22Rv1 (cell line): ENCODE measurements at regions not wholly inside any gene's neighbourhood (a gene's known extent, or its start where the extent isn't known, plus 50 kb on each side); places are given as distances from the start of the nearest gene placed in this dataset.
"Not testable (repeated sequence)": the region's sequence is repeated elsewhere in the genome, so short reads cannot be mapped to it uniquely, and the experiment has no call there.

Experiments
- H3K27ac ChIP-seq: fragments of 450-650 bp; 2 replicates; pipeline ENCODE4 v1.5.1; 2017
- ZFX ChIP-seq: fragments of 450-650 bp; IDR thresholded peaks from 2 replicates; pipeline ENCODE4 v1.6.1; 2017; ENCODE audit warnings: antibody characterized with exemption, borderline replicate concordance
- TF ChIP-seq, protein P1 (sequence below): fragments of 450-650 bp; IDR thresholded peaks from 2 replicates; pipeline ENCODE4 v1.5.1; 2017; ENCODE audit warnings: mild to moderate bottlenecking

DNA sequence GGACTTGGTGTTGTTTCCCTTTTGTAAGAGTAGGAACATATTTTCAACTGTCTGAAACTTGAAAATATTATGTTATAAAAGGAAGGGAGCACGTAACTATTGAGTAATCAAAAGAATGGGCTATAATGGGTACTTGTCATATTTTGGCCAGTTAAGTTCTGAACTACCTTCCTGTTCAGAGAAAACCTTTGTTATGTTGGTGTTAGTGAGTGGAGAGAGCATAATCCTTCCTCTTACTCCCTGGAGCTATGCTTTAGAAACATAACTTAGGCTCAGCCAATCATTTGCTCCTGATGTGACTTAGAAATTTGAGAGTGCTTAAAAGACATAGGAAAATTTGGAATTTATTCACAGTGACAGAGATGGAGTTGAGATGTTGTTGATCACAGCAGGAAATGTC, 482.5 kb upstream of the SPRY2 start:
- H3K27ac ChIP-seq: no peak overlapping the region
- TF ChIP-seq, protein P1, sequence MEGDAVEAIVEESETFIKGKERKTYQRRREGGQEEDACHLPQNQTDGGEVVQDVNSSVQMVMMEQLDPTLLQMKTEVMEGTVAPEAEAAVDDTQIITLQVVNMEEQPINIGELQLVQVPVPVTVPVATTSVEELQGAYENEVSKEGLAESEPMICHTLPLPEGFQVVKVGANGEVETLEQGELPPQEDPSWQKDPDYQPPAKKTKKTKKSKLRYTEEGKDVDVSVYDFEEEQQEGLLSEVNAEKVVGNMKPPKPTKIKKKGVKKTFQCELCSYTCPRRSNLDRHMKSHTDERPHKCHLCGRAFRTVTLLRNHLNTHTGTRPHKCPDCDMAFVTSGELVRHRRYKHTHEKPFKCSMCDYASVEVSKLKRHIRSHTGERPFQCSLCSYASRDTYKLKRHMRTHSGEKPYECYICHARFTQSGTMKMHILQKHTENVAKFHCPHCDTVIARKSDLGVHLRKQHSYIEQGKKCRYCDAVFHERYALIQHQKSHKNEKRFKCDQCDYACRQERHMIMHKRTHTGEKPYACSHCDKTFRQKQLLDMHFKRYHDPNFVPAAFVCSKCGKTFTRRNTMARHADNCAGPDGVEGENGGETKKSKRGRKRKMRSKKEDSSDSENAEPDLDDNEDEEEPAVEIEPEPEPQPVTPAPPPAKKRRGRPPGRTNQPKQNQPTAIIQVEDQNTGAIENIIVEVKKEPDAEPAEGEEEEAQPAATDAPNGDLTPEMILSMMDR: no peak
- TF ChIP-seq ZFX: no peak

DNA sequence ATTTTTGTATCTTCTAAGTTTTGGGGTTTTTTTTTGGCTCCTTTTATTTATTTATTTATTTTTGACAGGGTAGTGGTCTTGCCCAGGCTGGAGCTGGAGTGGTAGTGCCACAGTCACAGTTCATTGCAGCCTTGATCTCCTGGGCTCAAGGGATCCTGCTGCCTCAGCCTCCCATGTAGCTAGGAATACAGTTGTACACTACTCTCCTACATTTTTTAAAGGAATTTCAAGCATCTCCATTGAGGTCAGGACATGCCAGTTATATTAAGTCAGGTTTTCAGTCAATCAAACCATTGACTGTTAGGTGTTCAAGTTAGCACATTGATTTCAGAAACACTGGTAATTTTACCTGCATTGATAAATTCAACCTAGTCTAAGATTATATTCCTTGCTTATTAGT, 480.5 kb upstream of the SPRY2 start:
- no peak overlapping the region for H3K27ac ChIP-seq
- TF ChIP-seq ZFX: no peak
- TF ChIP-seq, protein P1: no peak

DNA sequence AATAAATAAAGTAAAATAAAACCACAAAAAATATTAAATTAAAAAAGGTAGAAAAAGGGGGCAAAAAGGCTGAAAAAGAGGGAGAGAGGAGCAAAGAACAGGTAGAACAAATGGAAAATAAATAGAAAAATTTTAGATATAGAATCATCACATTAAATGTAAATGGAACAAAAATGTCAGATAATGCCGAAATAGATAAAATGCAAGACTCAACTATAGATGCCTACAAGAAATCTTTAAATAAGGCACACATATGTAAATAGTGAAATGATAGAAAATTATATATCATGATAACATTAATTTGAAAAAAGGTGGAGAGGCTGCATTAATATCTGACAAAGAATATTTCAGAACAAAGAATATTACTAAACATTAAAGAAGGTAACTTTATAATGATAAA, 477.1 kb upstream of the SPRY2 start:
- no peak overlapping the region for H3K27ac ChIP-seq
- TF ChIP-seq, protein P1: no peak

DNA sequence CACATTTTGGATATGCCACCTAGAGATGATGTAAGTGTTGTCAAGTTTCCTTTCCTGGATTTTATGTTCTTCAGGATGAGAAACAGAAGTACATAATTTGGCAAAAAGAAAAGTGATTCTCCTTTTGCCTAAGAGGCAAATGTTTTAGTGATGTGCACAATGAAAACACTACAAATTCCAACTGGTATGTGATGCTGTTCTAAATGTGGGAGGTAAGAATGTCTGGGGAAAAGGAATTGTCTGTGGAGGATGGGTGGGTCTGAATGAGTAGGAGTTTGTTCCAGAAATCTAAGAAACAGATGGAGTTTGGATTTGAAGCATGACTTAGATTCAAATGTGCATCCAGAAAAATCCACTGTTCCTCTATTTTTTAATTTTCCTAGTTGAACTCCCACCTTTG, 473.6 kb upstream of the SPRY2 start:
- H3K27ac ChIP-seq: no peak overlapping the region
- no peak for TF ChIP-seq ZFX
- TF ChIP-seq, protein P1: no peak

DNA sequence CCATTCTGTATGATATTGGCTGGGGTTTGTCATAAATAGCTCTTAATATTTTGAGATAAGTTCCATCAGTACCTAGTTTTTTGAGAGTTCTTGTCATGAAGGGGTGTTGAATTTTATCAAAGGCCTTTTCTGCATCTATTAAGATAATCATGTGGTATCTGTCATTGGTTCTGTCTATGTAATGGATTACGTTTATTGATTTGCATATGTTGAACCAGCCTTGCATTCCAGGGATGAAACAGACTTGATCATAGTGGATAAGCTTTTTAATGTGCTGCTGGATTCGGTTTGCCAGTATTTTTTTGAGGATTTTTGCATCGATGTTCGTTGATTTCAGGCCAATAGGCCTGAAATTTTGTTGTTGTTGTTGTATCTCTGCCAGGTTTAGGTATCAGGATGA, 469.4 kb upstream of the SPRY2 start:
- not testable (repeated sequence) for H3K27ac ChIP-seq

DNA sequence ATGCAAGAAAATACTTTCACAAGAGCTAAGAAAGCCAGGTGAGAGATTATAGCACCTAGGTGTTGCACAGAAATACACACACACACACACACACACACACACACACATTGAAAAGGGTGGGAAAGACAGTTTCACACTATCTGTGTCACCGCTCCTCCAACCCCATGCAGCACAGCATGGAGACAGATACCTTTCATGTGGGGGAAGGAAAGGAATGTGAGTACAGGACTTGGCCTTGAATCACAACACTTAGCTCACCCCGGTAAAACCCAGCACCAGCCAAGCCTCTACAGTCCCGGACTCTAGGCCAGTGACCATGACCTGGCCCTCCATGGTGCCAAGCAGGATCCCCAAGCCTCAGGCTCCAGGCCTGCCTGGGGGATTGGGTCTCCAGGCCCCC, 462.0 kb upstream of the SPRY2 start:
- TF ChIP-seq, protein P1: no peak
- no peak for TF ChIP-seq ZFX
- no peak overlapping the region for H3K27ac ChIP-seq

DNA sequence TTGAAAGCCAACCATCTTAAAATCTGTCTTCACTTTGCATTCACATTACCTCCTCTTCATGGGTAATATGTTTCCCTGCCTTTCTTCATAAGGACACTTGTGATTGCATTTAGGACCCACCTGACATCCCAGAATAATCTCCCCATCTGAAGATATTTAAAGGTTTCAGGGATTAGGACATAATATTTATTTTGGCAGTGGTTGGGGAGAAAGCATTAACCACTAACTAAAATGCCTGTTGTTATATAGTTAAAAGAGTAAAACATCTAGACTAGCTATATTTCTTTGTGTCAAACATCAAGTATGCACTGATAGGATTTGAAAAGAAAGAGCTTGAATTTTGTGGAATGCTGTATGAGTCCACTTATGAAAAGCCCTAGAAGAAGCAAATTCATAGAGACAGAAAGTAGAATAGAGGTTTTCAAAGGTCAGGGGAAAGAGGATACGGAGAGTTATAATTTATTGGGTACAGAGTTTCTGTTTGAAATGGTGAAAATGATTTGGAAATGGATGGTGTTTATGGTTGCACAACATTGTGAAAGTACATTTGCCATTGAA, 457.7 kb upstream of the SPRY2 start:
- no peak overlapping the region for H3K27ac ChIP-seq
- TF ChIP-seq, protein P1: no peak
- TF ChIP-seq ZFX: no peak

DNA sequence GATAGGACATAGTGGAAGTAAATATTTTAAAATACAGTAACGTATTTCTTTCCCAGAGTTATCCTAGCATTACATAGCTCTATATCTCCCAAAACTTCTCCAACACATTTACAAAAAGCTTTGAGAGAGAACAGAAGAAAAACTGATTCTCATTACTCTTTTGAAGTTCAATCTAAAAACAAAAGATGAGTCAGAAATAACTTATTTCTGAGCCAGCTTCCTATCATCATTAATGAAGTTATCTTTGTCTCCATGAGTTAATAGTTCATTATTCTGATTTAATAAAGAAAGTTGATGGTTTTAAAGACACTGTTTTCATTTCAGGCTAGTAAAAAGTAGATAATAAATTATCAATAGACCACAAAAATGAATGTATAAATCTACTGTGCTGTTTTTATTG, 446.7 kb upstream of the SPRY2 start:
- no peak overlapping the region for H3K27ac ChIP-seq
- TF ChIP-seq, protein P1: no peak
- no peak for TF ChIP-seq ZFX
